H9 (cell line): ENCODE measurements at regions not wholly inside any gene's neighbourhood (a gene's known extent, or its start where the extent isn't known, plus 50 kb on each side); places are given as distances from the start of the nearest gene placed in this dataset.
"Not testable (repeated sequence)": the region's sequence is repeated elsewhere in the genome, so short reads cannot be mapped to it uniquely, and the experiment has no call there.

Experiments used
- DNase-seq: peaks from one replicate; pipeline ENCODE4 v3.0.0-alpha.2; 2017
- H2AFZ ChIP-seq: one replicate; pipeline ENCODE4 v1.6.1; 2013; ENCODE audit warnings: mild to moderate bottlenecking, low read length, control low read depth, moderate library complexity
- H2AK5ac ChIP-seq: 2 replicates; pipeline ENCODE4 v1.6.1; 2013; ENCODE audit warnings: low read length, control low read depth, mixed read lengths; ENCODE audit not compliant: insufficient read length
- H2BK120ac ChIP-seq: one replicate; pipeline ENCODE4 v1.6.1; 2013; ENCODE audit warnings: low read depth, mild to moderate bottlenecking, low read length, control low read depth, inconsistent platforms; ENCODE audit not compliant: poor library complexity, severe bottlenecking
- H2BK12ac ChIP-seq: 2 replicates; pipeline ENCODE4 v1.6.1; 2013; ENCODE audit warnings: low read length, control low read depth, mixed read lengths, low read depth; ENCODE audit not compliant: insufficient read length
- H2BK15ac ChIP-seq: 2 replicates; pipeline ENCODE4 v1.6.1; 2013; ENCODE audit warnings: low read depth, low read length, control low read depth
- H2BK20ac ChIP-seq: one replicate; pipeline ENCODE4 v1.6.1; 2013; ENCODE audit warnings: low read depth, mild to moderate bottlenecking, low read length, control low read depth, inconsistent platforms; ENCODE audit not compliant: poor library complexity, severe bottlenecking
- H2BK5ac ChIP-seq: 2 replicates; pipeline ENCODE4 v1.6.1; 2013; ENCODE audit warnings: low read length, control low read depth, mixed read lengths; ENCODE audit not compliant: insufficient read length
- H3K14ac ChIP-seq: 2 replicates; pipeline ENCODE4 v1.6.1; 2013; ENCODE audit warnings: low read length, control low read depth; ENCODE audit not compliant: insufficient read depth
- H3K18ac ChIP-seq: 2 replicates; pipeline ENCODE4 v1.6.1; 2013; ENCODE audit warnings: low read depth, mild to moderate bottlenecking, mixed read lengths, low read length, control low read depth; ENCODE audit not compliant: insufficient read length
- H3K23ac ChIP-seq: 2 replicates; pipeline ENCODE4 v1.6.1; 2013; ENCODE audit warnings: low read length, control low read depth, mixed read lengths, low read depth; ENCODE audit not compliant: insufficient read length
- H3K23me2 ChIP-seq: 2 replicates; pipeline ENCODE4 v1.6.1; 2013; ENCODE audit warnings: low read depth, mild to moderate bottlenecking, mixed read lengths, low read length, control low read depth; ENCODE audit not compliant: insufficient read length, poor library complexity, severe bottlenecking
- H3K27ac ChIP-seq: 2 replicates; pipeline ENCODE4 v1.5.1; 2013; ENCODE audit warnings: low read length, control low read depth, mixed read lengths, low read depth; ENCODE audit not compliant: insufficient read length
- H3K27me3 ChIP-seq: 2 replicates; pipeline ENCODE4 v1.6.1; 2013; ENCODE audit warnings: low read length, control low read depth, inconsistent platforms; ENCODE audit not compliant: insufficient read depth
- H3K4ac ChIP-seq: 2 replicates; pipeline ENCODE4 v1.6.1; 2013; ENCODE audit warnings: low read depth, mild to moderate bottlenecking, control low read depth, inconsistent platforms, low read length, moderate library complexity
- H3K4me1 ChIP-seq: 2 replicates; pipeline ENCODE4 v1.6.1; 2013; ENCODE audit warnings: low read length, control low read depth, inconsistent platforms; ENCODE audit not compliant: insufficient read depth
- H3K4me2 ChIP-seq: 2 replicates; pipeline ENCODE4 v1.6.1; 2013; ENCODE audit warnings: low read length, control low read depth, mixed read lengths; ENCODE audit not compliant: insufficient read length, insufficient read depth
- H3K56ac ChIP-seq: 2 replicates; pipeline ENCODE4 v1.6.1; 2013; ENCODE audit warnings: low read depth, mild to moderate bottlenecking, mixed read lengths, low read length, control low read depth; ENCODE audit not compliant: insufficient read length
- H3K79me1 ChIP-seq: 2 replicates; pipeline ENCODE4 v1.6.1; 2013; ENCODE audit warnings: low read depth, mild to moderate bottlenecking, moderate library complexity, low read length, control low read depth, inconsistent platforms; ENCODE audit not compliant: insufficient read depth, poor library complexity, severe bottlenecking
- H3K79me2 ChIP-seq: 2 replicates; pipeline ENCODE4 v1.6.1; 2013; ENCODE audit warnings: low read length, control low read depth, inconsistent platforms; ENCODE audit not compliant: insufficient read depth
- H3K9ac ChIP-seq: 2 replicates; pipeline ENCODE4 v1.6.1; 2013; ENCODE audit warnings: low read length, control low read depth, mixed read lengths; ENCODE audit not compliant: insufficient read length; ENCODE audit errors: extremely low read depth
- H3K9me3 ChIP-seq: one replicate; pipeline ENCODE4 v1.6.1; 2013; ENCODE audit warnings: low read depth, low read length, inconsistent platforms; ENCODE audit not compliant: control insufficient read depth
- H3T11ph ChIP-seq: one replicate; pipeline ENCODE4 v1.6.1; 2013; ENCODE audit warnings: mild to moderate bottlenecking, low read length, control low read depth, inconsistent platforms
- H4K20me1 ChIP-seq: one replicate; pipeline ENCODE4 v1.6.1; 2013; ENCODE audit not compliant: control insufficient read depth, insufficient read length, insufficient read depth
- H4K5ac ChIP-seq: 2 replicates; pipeline ENCODE4 v1.6.1; 2013; ENCODE audit warnings: low read depth, mild to moderate bottlenecking, mixed read lengths, low read length, control low read depth; ENCODE audit not compliant: insufficient read length
- H4K8ac ChIP-seq: replicated peaks from 2 replicates; pipeline ENCODE4 v1.6.1; 2013; ENCODE audit warnings: low read length, control low read depth, mixed read lengths, low read depth; ENCODE audit not compliant: insufficient read length
- H4K91ac ChIP-seq: 2 replicates; pipeline ENCODE4 v1.6.1; 2013; ENCODE audit warnings: low read depth, mild to moderate bottlenecking, moderate library complexity, mixed read lengths, low read length, control low read depth; ENCODE audit not compliant: insufficient read length
- H3K27ac Mint-ChIP-seq, 3 experiments: 2 replicates in 2 of 3; 3 replicates in 1 of 3; pipeline ENCODE4 v1.8.0; 2020 to 2021; ENCODE audit warnings: mixed read lengths in 3 of 3, mild to moderate bottlenecking in 1 of 3, moderate library complexity in 1 of 3
- H3K27me3 Mint-ChIP-seq: 2 replicates; pipeline ENCODE4 v1.8.0; 2021; ENCODE audit warnings: low read depth, mild to moderate bottlenecking, moderate library complexity, mixed read lengths
- H3K36me3 Mint-ChIP-seq, 3 experiments: 2 replicates in 2 of 3; 3 replicates in 1 of 3; pipeline ENCODE4 v1.8.0; 2020 to 2021; ENCODE audit warnings: low read depth in 3 of 3, mixed read lengths in 3 of 3; ENCODE audit not compliant: insufficient read depth in 1 of 3
- H3K4me1 Mint-ChIP-seq, 2 experiments: 2 replicates each; pipeline ENCODE4 v1.8.0; 2020; ENCODE audit warnings: mixed read lengths in 2 of 2
- H3K4me3 Mint-ChIP-seq, 2 experiments: 2 replicates in 1 of 2; 3 replicates in 1 of 2; pipeline ENCODE4 v1.8.0; 2020 to 2021; ENCODE audit warnings: mild to moderate bottlenecking in 2 of 2, mixed read lengths in 2 of 2, moderate library complexity in 1 of 2
- H3K9me3 Mint-ChIP-seq, 2 experiments: 2 replicates in 1 of 2; 3 replicates in 1 of 2; pipeline ENCODE4 v1.8.0; 2020; ENCODE audit warnings: mild to moderate bottlenecking in 2 of 2, mixed read lengths in 2 of 2, moderate library complexity in 1 of 2
- CTCF ChIP-seq: fragments of 200-600 bp; sonication (generic); conservative IDR thresholded peaks from 3 replicates; pipeline ENCODE4 v1.8.0; 2021; ENCODE audit warnings: antibody characterized with exemption, mild to moderate bottlenecking
- WGBS: extraction: QIAGEN DNeasy Blood & Tissue Kit; methylation state at CpG from one replicate; pipeline ENCODE4 v1.1.7; 2013; ENCODE audit warnings: missing lambda C conversion rate, low lambda C conversion rate, mixed read lengths; ENCODE audit not compliant: insufficient read length; ENCODE audit errors: extremely low coverage; 5-methylcytosine and 5-hydroxymethylcytosine counted together

GRCh38 chr12:12008931-12009611 is 61.7 kb upstream of the BCL2L14 start:
- Histone ChIP-seq H3K27ac (peak overlapping the region; percentile 28), H3K79me2 (no peaks in the 10 kb centered on the region), H3K4me1 (peaks cover 16% of the 10 kb centered on the region), H4K20me1 (peaks cover 2% of the 10 kb centered on the region), H4K8ac (no peak overlapping the region), H3K27me3 (no peaks in the 10 kb centered on the region), H2BK120ac (no peak overlapping the region), H3K79me1 (no peaks in the 10 kb centered on the region), H3K23me2 (no peaks in the 10 kb centered on the region), H2AK5ac (no peak overlapping the region), H3K23ac (no peak overlapping the region), H3K9me3 (no peaks in the 10 kb centered on the region), H4K91ac (no peak overlapping the region), H3K4ac (no peak overlapping the region), H3K14ac (0 out of 2 replicates have a peak overlapping the region, but pooled peaks have one; percentile 26), H3K4me2 (peak overlapping the region; percentile 12), H3T11ph (no peak overlapping the region), H2BK12ac (no peak overlapping the region), H3K9ac (no peak overlapping the region), H2BK20ac (no peak overlapping the region), H2AFZ (no peak overlapping the region), H2BK15ac (no peak overlapping the region), H3K18ac (peak overlapping the region; percentile 28), H4K5ac (no peak overlapping the region), H3K56ac (no peak overlapping the region), H2BK5ac (no peak overlapping the region)
- peaks cover 42 to 49% of the 10 kb centered on the region in 2 experiments for H3K4me1 Mint-ChIP-seq
- peak; percentile 42; the same call in 2 of the 3 replicates for TF ChIP-seq CTCF
- H3K27ac Mint-ChIP-seq: peak overlapping the region; percentile 30 to 93 (median 38); a peak in 5 of 7 replicates
- H3K9me3 Mint-ChIP-seq: peaks cover 3 to 7% of the 10 kb centered on the region in 2 experiments; a peak in 1 of 5 replicates
- peak; percentile 93 for DNase-seq
- H3K4me3 Mint-ChIP-seq: peak overlapping the region in 1 of 2 experiments; percentile 63; a peak in 1 of 5 replicates
- WGBS: no CpG with 5 or more reads among the region's 13 CpGs
- H3K36me3 Mint-ChIP-seq: peaks cover 0 to 4% (median 2%) of the 10 kb centered on the region in 3 experiments; a peak in 2 of 7 replicates
- peaks cover 2% of the 10 kb centered on the region for H3K27me3 Mint-ChIP-seq

GRCh38 chr12:12009749-12010276 is 60.9 kb upstream of the BCL2L14 start:
- H2BK15ac ChIP-seq, H2AK5ac ChIP-seq, DNase-seq, H3K9ac ChIP-seq, H4K8ac ChIP-seq, H3K27me3 Mint-ChIP-seq, H2BK12ac ChIP-seq, H3K4ac ChIP-seq, H2BK120ac ChIP-seq, H2BK5ac ChIP-seq, H3K79me2 ChIP-seq, H3T11ph ChIP-seq, H2BK20ac ChIP-seq, H3K36me3 Mint-ChIP-seq, H4K5ac ChIP-seq, H3K4me2 ChIP-seq, H3K4me3 Mint-ChIP-seq, H3K27me3 ChIP-seq, H3K9me3 ChIP-seq, H2AFZ ChIP-seq, H3K23me2 ChIP-seq, H4K20me1 ChIP-seq, H3K23ac ChIP-seq, H3K56ac ChIP-seq, H3K79me1 ChIP-seq, H3K9me3 Mint-ChIP-seq: not testable (repeated sequence)
- Histone ChIP-seq H4K91ac (peak overlapping the region; percentile 70), H3K27ac (peak overlapping the region; percentile 28), H3K4me1 (peaks cover 16% of the 10 kb centered on the region), H3K14ac (peak overlapping the region; percentile 82), H3K18ac (peak overlapping the region; percentile 64)
- H3K4me1 Mint-ChIP-seq: peaks cover 42 to 49% of the 10 kb centered on the region in 2 experiments
- WGBS: no CpG with 5 or more reads among the region's 6 CpGs
- H3K27ac Mint-ChIP-seq: peak overlapping the region in 1 of 3 experiments; percentile 93; a peak in 4 of 7 replicates
